Heart right ventricle (tissue), 16 donors: ENCODE measurements at regions not wholly inside any gene's neighbourhood (a gene's known extent, or its start where the extent isn't known, plus 50 kb on each side); places are given as distances from the start of the nearest gene placed in this dataset.

ENCODE experiments used
- ATAC-seq, 8 donors: fragments of 200-7000 bp; cut with Tn5 transposase; one replicate each; pipeline ENCODE4 v1.9.1; 2020; ENCODE audit warnings: mild to moderate bottlenecking in 8 of 8, moderate library complexity in 8 of 8, moderate number of reproducible peaks in 1 of 8
- DNase-seq, 2 donors: peaks; one replicate each; pipeline ENCODE4 v3.0.0-alpha.2; 2020
- H3K27ac ChIP-seq, 10 donors: fragments of 200-600 bp; sonication (generic) in 2 of 10; one replicate each; pipeline versions ENCODE4 v1.5.0 to v1.8.0; 2020 to 2022; ENCODE audit warnings: mild to moderate bottlenecking in 3 of 10
- H3K27me3 ChIP-seq, 7 donors: fragments of 200-600 bp; one replicate each; pipeline ENCODE4 v1.8.0; 2021 to 2022; ENCODE audit warnings: mild to moderate bottlenecking in 2 of 7
- H3K36me3 ChIP-seq, 9 donors: fragments of 200-600 bp; sonication (generic) in 1 of 9; one replicate each; pipeline versions ENCODE4 v1.5.0 to v1.8.0; 2020 to 2022; ENCODE audit warnings: mild to moderate bottlenecking in 2 of 9
- H3K4me1 ChIP-seq, 9 donors: fragments of 200-600 bp; sonication (generic) in 1 of 9; one replicate each; pipeline versions ENCODE4 v1.5.0 to v1.8.0; 2020 to 2022; ENCODE audit warnings: mild to moderate bottlenecking in 4 of 9
- H3K4me3 ChIP-seq, 10 donors: fragments of 200-600 bp; sonication (generic) in 2 of 10; one replicate each; pipeline versions ENCODE4 v1.5.0 to v1.8.0; 2020 to 2022; ENCODE audit warnings: mild to moderate bottlenecking in 7 of 10, moderate library complexity in 2 of 10
- H3K9me3 ChIP-seq, 11 donors: fragments of 200-600 bp in 10 of 11; sonication (generic) in 2 of 11; one replicate each; pipeline versions ENCODE4 v1.5.0 to v1.8.0; 2013 to 2022; ENCODE audit warnings: mild to moderate bottlenecking in 2 of 11, control low read depth in 1 of 11, moderate library complexity in 1 of 11
- CTCF ChIP-seq, 9 donors: fragments of 200-600 bp; sonication (generic) in 2 of 9; IDR thresholded peaks; one replicate each; pipeline versions ENCODE4 v1.5.0 to v1.8.0; 2021 to 2022; ENCODE audit warnings: antibody characterized with exemption in 9 of 9, mild to moderate bottlenecking in 5 of 9, moderate library complexity in 1 of 9
- WGBS, 2 donors: extraction: QIAGEN DNeasy Blood & Tissue Kit; methylation state at CpG; one replicate each; pipeline ENCODE4 v1.1.7; 2013; ENCODE audit warnings: inconsistent platforms in 1 of 2; 5-methylcytosine and 5-hydroxymethylcytosine counted together
- intact Hi-C, 10 donors: fragments of 100-400 bp; cut with DNase I; formaldehyde crosslinking; loops; one replicate each; pipeline versions ENCODE4 v1.11.1 to v1.14.2; 2022
- donor health status: Arrhythmogenic right ventricular cardiomyopathy.
- donor health status: ischemic (EF 13 %, LVEDD 7.1; RV severe dilation, severe dysfunction).
- donor health status: healthy with polysubstance abuse.
- donor health status: DM: no; HTN: yes; CAD: no.
- donor health status: DM: no; HTN: no; CAD: no.
- donor health status: ischemic (EF 25% LVEDD 6.9; RV normal size, moderate dysfunction).
- donor health status: ischemic (EF 25% LVEDD 5.7; RV mildly dilated, moderate dysfunction).
- donor health status: healthy.
- donor health status: DM: yes; HTN: yes; CAD: no.
- donor health status: Ischemic cardiomyopathy.
- donor health status: ischemic (EF 35%, LVEDD 5.7; RV mildly dilated, moderate dysfunction).
- donor health status: nonischemic (EF 11% LVEDD 7.7; RV severe dilation, severe dysfunction).
- donor health status: DM: yes; HTN: yes; CAD: no.
- donor health status: PGD.
- donor health status: ischemic (EF 29% LVEDD 5.4; RV normal size, mild dysfunction).
- donor health status: nonischemic (EF 23%, LVEDD 6.1; RV moderate dilation, normal function).

DNA sequence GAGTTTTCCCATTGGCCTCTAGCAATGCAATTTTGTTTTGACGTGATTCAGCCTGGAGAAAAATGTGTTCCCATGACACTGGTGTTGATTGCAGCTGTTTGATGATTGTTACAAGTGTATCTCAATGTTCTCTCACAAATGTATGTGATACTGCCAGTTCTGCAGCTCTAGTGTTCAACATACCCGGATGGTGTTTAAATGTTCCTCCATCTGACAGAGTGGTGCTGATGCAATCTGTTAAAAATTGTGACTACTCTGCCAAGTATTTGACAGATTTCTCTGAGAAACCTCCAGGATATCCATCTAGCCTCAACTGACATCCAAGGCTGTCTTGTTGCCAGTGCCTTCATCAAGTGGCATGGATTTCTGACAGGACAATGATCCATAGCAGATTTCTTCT lies 657.2 kb upstream of the DIAPH2 start:
- H3K27me3 ChIP-seq = no peaks in the 10 kb centered on the region
- no peaks in the 10 kb centered on the region for H3K36me3 ChIP-seq
- H3K4me1 ChIP-seq = no peaks in the 10 kb centered on the region
- H3K27ac ChIP-seq = no peak overlapping the region
- WGBS, 2 donors = 48 to 51% methylated on average over 2 of the region's 2 CpGs
- DNase-seq = no peak
- TF ChIP-seq CTCF (IDR thresholded peaks at IDR 0.05) = no peak
- intact Hi-C loops = no loop called here
- peaks cover 0 to 20% (median 0%) of the 10 kb centered on the region in 11 donors for H3K9me3 ChIP-seq
- no peak overlapping the region for H3K4me3 ChIP-seq
- peak in 3 of 8 donors; percentile 33 to 63 (median 37) for ATAC-seq

GRCh38 chrX:96052078-96052477 lies 632.6 kb upstream of the DIAPH2 start:
- no peak for TF ChIP-seq CTCF (IDR thresholded peaks at IDR 0.05)
- ATAC-seq (no peak), DNase-seq (no peak)
- Histone ChIP-seq H3K4me1 (no peaks in the 10 kb centered on the region), H3K27ac (no peak overlapping the region), H3K4me3 (no peak overlapping the region), H3K27me3 (no peaks in the 10 kb centered on the region), H3K9me3 (peaks cover 0 to 9% (median 0%) of the 10 kb centered on the region in 11 donors), H3K36me3 (no peaks in the 10 kb centered on the region)
- intact Hi-C loops = no loop called here
- WGBS, 2 donors = 74 to 77% methylated on average over 2 of the region's 2 CpGs

GRCh38 chrX:96081891-96082290 lies 602.8 kb upstream of the DIAPH2 start:
- DNase-seq = no peak
- no peak for TF ChIP-seq CTCF (IDR thresholded peaks at IDR 0.05)
- Histone ChIP-seq H3K27ac (no peak overlapping the region), H3K9me3 (peaks cover 0 to 6% (median 0%) of the 10 kb centered on the region in 11 donors), H3K27me3 (no peaks in the 10 kb centered on the region), H3K4me3 (no peak overlapping the region), H3K4me1 (no peaks in the 10 kb centered on the region), H3K36me3 (no peaks in the 10 kb centered on the region)
- ATAC-seq = no peak
- intact Hi-C loops = no loop called here

DNA sequence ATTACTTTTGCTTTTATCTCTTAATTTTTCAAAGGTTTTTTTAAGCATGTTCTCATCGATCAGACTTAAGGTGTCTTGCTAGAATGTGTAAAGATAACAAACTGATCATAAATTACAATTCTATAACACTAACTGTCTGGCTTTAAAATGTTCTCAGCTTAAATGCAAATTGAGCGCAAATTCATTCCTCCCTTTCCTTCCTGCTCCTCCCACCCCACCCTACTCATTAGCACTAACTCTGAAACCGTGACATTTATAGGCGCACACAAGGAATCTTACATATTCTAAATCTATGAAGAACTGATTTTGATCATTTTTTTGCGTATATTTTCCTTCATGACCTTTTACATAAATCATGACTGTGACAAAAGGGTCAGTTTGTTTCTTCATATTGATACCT lies 590.0 kb upstream of the DIAPH2 start:
- no peak for TF ChIP-seq CTCF (IDR thresholded peaks at IDR 0.05)
- Histone ChIP-seq H3K4me1 (no peaks in the 10 kb centered on the region), H3K4me3 (no peak overlapping the region), H3K27ac (no peak overlapping the region), H3K36me3 (no peaks in the 10 kb centered on the region), H3K27me3 (no peaks in the 10 kb centered on the region), H3K9me3 (peaks cover 0 to 17% (median 0%) of the 10 kb centered on the region in 11 donors)
- 74 to 80% methylated on average over 5 of the region's 5 CpGs for WGBS, 2 donors
- ATAC-seq (no peak), DNase-seq (no peak)
- intact Hi-C loops = no loop called here

- DNase-seq = no peak
- Histone ChIP-seq H3K4me1 (no peaks in the 10 kb centered on the region), H3K27me3 (no peaks in the 10 kb centered on the region), H3K9me3 (no peaks in the 10 kb centered on the region), H3K27ac (no peak overlapping the region), H3K4me3 (no peak overlapping the region), H3K36me3 (no peaks in the 10 kb centered on the region)
- 76 to 79% methylated on average over 1 of the region's 1 CpG for WGBS, 2 donors
- no peak for TF ChIP-seq CTCF (IDR thresholded peaks at IDR 0.05)
- no peak for ATAC-seq
- intact Hi-C loops = no loop called here
Observed at GRCh38 chrX:96098471-96098870, 586.2 kb upstream of the DIAPH2 start.
